GM19099 (cell line): ENCODE measurements at regions not wholly inside any gene's neighbourhood (a gene's known extent, or its start where the extent isn't known, plus 50 kb on each side); places are given as distances from the start of the nearest gene placed in this dataset.

ENCODE experiments used
- POLR2A ChIP-seq: IDR thresholded peaks from 3 replicates; pipeline ENCODE4 v1.6.1; 2011; ENCODE audit warnings: low read depth; ENCODE audit not compliant: insufficient read length; ENCODE audit errors: extremely low read depth

- no peak for TF ChIP-seq POLR2A
These were observed 379.5 kb upstream of the CD180 start for GRCh38 chr5:67576112-67576511.

- no peak for TF ChIP-seq POLR2A
These were observed 378.5 kb upstream of the CD180 start for GRCh38 chr5:67575087-67575486.

- no peak for TF ChIP-seq POLR2A
These were observed 364.7 kb upstream of the CD180 start for GRCh38 chr5:67561151-67561932.

- no peak for TF ChIP-seq POLR2A
These were observed 356.2 kb upstream of the CD180 start for GRCh38 chr5:67552773-67553172.

- TF ChIP-seq POLR2A: no peak
These were observed 353.3 kb upstream of the CD180 start for GRCh38 chr5:67549947-67550346.

GRCh38 chr5:67549296-67549618, 352.7 kb upstream of the CD180 start:
- TF ChIP-seq POLR2A: no peak

- no peak for TF ChIP-seq POLR2A
These were observed 352.1 kb upstream of the CD180 start for GRCh38 chr5:67548520-67549295.

- no peak for TF ChIP-seq POLR2A
These were observed 351.1 kb upstream of the CD180 start for GRCh38 chr5:67547682-67548081.

GRCh38 chr5:67543720-67544270, 347.2 kb upstream of the CD180 start:
- TF ChIP-seq POLR2A: no peak

GRCh38 chr5:67542479-67542878, 345.9 kb upstream of the CD180 start:
- no peak for TF ChIP-seq POLR2A

- TF ChIP-seq POLR2A: no peak
These were observed 345.3 kb upstream of the CD180 start for GRCh38 chr5:67541875-67542274.

GRCh38 chr5:67538855-67539506, 342.4 kb upstream of the CD180 start:
- TF ChIP-seq POLR2A: no peak

GRCh38 chr5:67537439-67538148, 341.0 kb upstream of the CD180 start:
- no peak for TF ChIP-seq POLR2A

- TF ChIP-seq POLR2A: no peak
These were observed 340.3 kb upstream of the CD180 start for GRCh38 chr5:67536866-67537265.

- no peak for TF ChIP-seq POLR2A
These were observed 334.1 kb upstream of the CD180 start for GRCh38 chr5:67530609-67531255.

- no peak for TF ChIP-seq POLR2A
These were observed 332.4 kb upstream of the CD180 start for GRCh38 chr5:67528953-67529352.
